HEK293 (cell line): ENCODE measurements at regions not wholly inside any gene's neighbourhood (a gene's known extent, or its start where the extent isn't known, plus 50 kb on each side); places are given as distances from the start of the nearest gene placed in this dataset.

ENCODE experiments used
- CTCF ChIA-PET: fragments of 350-600 bp; formaldehyde crosslinking; extraction: SDS; loops from one replicate; lab custom pipeline; 2021; ENCODE audit warnings: antibody characterized with exemption; lab: Yijun Ruan, JAX
- POLR2A ChIA-PET: fragments of 300-600 bp; formaldehyde crosslinking; extraction: SDS; loops from one replicate; lab custom pipeline; 2020; ENCODE audit warnings: antibody characterized with exemption, inconsistent platforms; lab: Yijun Ruan, JAX
- H3K27ac ChIP-seq: fragments of 200-500 bp; sonication (Bioruptor generic); 2 replicates; pipeline ENCODE4 v1.5.1; 2014; ENCODE audit warnings: low read depth, low read length, control low read depth, inconsistent platforms; ENCODE audit errors: extremely low read depth
- H3K36me3 ChIP-seq, 2 experiments: fragments of 200-500 bp in 1 of 2; sonication (Bioruptor generic) in 1 of 2; 1 replicate in 1 of 2; 2 replicates in 1 of 2; pipeline ENCODE4 v1.5.1; 2014 to 2017; ENCODE audit warnings: inconsistent platforms in 2 of 2, low read length in 2 of 2; ENCODE audit not compliant: control insufficient read depth in 2 of 2, insufficient read depth in 1 of 2
- H3K4me1 ChIP-seq: fragments of 200-500 bp; sonication (Bioruptor generic); 2 replicates; pipeline ENCODE4 v1.5.1; 2014; ENCODE audit warnings: mild to moderate bottlenecking, low read length, inconsistent platforms; ENCODE audit not compliant: control insufficient read depth, insufficient read depth
- H3K4me3 ChIP-seq: 2 replicates; pipeline ENCODE4 v1.5.1; 2011; ENCODE audit warnings: low read depth, mild to moderate bottlenecking, control low read depth, low read length, moderate library complexity
- H3K9me3 ChIP-seq: fragments of 200-500 bp; sonication (Bioruptor generic); 2 replicates; pipeline ENCODE4 v1.5.1; 2014; ENCODE audit warnings: low read depth, low read length, inconsistent platforms; ENCODE audit not compliant: control insufficient read depth, insufficient read depth
- HOXA7 ChIP-seq: sonication (generic); formaldehyde crosslinking; IDR thresholded peaks from 2 replicates; pipeline ENCODE4 v1.8.1; 2022; ENCODE audit warnings: missing genetic modification reagents, borderline replicate concordance
- PRDM1 ChIP-seq: fragments of 450-650 bp; formaldehyde crosslinking; IDR thresholded peaks from 2 replicates; pipeline ENCODE4; 2016; ENCODE audit warnings: missing biosample characterization, missing genetic modification characterization
- SP7 ChIP-seq: fragments of 450-650 bp; formaldehyde crosslinking; IDR thresholded peaks from 2 replicates; pipeline ENCODE4 v1.5.1; 2016; ENCODE audit warnings: missing biosample characterization, missing genetic modification characterization
- YY1 ChIP-seq: fragments of 450-650 bp; formaldehyde crosslinking; IDR thresholded peaks from 2 replicates; pipeline ENCODE4 v1.5.1; 2018; ENCODE audit warnings: missing biosample characterization, missing genetic modification characterization
- ZBTB20 ChIP-seq: fragments of 450-650 bp; formaldehyde crosslinking; IDR thresholded peaks from 2 replicates; pipeline ENCODE4 v1.5.1; 2016; ENCODE audit warnings: missing biosample characterization, missing genetic modification characterization
- ZNF114 ChIP-seq: fragments of 450-650 bp; formaldehyde crosslinking; IDR thresholded peaks from 2 replicates; pipeline ENCODE4 v1.5.0; 2017; ENCODE audit warnings: missing biosample characterization, missing genetic modification characterization
- ZNF138 ChIP-seq: fragments of 450-650 bp; formaldehyde crosslinking; IDR thresholded peaks from 2 replicates; pipeline ENCODE4 v1.5.1; 2016; ENCODE audit warnings: missing biosample characterization, missing genetic modification characterization, borderline replicate concordance
- ZNF146 ChIP-seq: fragments of 450-650 bp; formaldehyde crosslinking; IDR thresholded peaks from 2 replicates; pipeline ENCODE4 v1.5.1; 2016; ENCODE audit warnings: missing biosample characterization, missing genetic modification characterization
- ZNF302 ChIP-seq: fragments of 450-650 bp; formaldehyde crosslinking; IDR thresholded peaks from 2 replicates; pipeline ENCODE4 v1.5.1; 2016; ENCODE audit warnings: missing biosample characterization, missing genetic modification characterization, low read depth
- ZNF324 ChIP-seq: fragments of 450-650 bp; formaldehyde crosslinking; IDR thresholded peaks from 2 replicates; pipeline ENCODE4 v1.5.1; 2016; ENCODE audit warnings: missing biosample characterization, missing genetic modification characterization
- ZNF37A ChIP-seq: fragments of 450-650 bp; IDR thresholded peaks from 2 replicates; pipeline ENCODE4 v1.5.1; 2018; ENCODE audit warnings: missing biosample characterization, missing genetic modification characterization
- ZNF394 ChIP-seq: fragments of 450-650 bp; formaldehyde crosslinking; IDR thresholded peaks from 2 replicates; pipeline ENCODE4 v1.5.1; 2016; ENCODE audit warnings: missing biosample characterization, missing genetic modification characterization, mild to moderate bottlenecking, moderate library complexity, borderline replicate concordance
- ZNF561 ChIP-seq: fragments of 450-650 bp; IDR thresholded peaks from 2 replicates; pipeline ENCODE4 v1.5.1; 2018; ENCODE audit warnings: missing biosample characterization, missing genetic modification characterization, borderline replicate concordance
- ZNF624 ChIP-seq: fragments of 450-650 bp; formaldehyde crosslinking; IDR thresholded peaks from 2 replicates; pipeline ENCODE4 v1.5.1; 2017; ENCODE audit warnings: missing biosample characterization, missing genetic modification characterization
- ZNF677 ChIP-seq: fragments of 450-650 bp; IDR thresholded peaks from 2 replicates; pipeline ENCODE4 v1.5.0; 2018; ENCODE audit warnings: missing biosample characterization, mild to moderate bottlenecking, missing genetic modification characterization, moderate library complexity
- ZNF701 ChIP-seq: fragments of 450-650 bp; formaldehyde crosslinking; IDR thresholded peaks from 2 replicates; pipeline ENCODE4 v1.5.1; 2016; ENCODE audit warnings: missing biosample characterization, missing genetic modification characterization
- ZNF776 ChIP-seq: fragments of 450-650 bp; formaldehyde crosslinking; IDR thresholded peaks from 2 replicates; pipeline ENCODE4 v1.5.0; 2017; ENCODE audit warnings: missing biosample characterization, missing genetic modification characterization, borderline replicate concordance
- ZNF843 ChIP-seq: fragments of 450-650 bp; formaldehyde crosslinking; IDR thresholded peaks from 2 replicates; pipeline ENCODE4 v1.5.1; 2016; ENCODE audit warnings: missing biosample characterization, missing genetic modification characterization
- ZSCAN30 ChIP-seq: fragments of 450-650 bp; IDR thresholded peaks from 2 replicates; pipeline ENCODE4 v1.5.1; 2018; ENCODE audit warnings: missing biosample characterization, mild to moderate bottlenecking, missing genetic modification characterization, moderate library complexity
- TF ChIP-seq, protein P1 (sequence below): fragments of 450-650 bp; formaldehyde crosslinking; optimal IDR thresholded peaks from 2 replicates; pipeline ENCODE3; 2016; ENCODE audit warnings: missing biosample characterization, mild to moderate bottlenecking, missing genetic modification characterization
- TF ChIP-seq, protein P2 (sequence below): fragments of 450-650 bp; formaldehyde crosslinking; conservative IDR thresholded peaks from 2 replicates; pipeline ENCODE4 v1.5.1; 2016; ENCODE audit warnings: low read depth, missing biosample characterization, missing genetic modification characterization
- TF ChIP-seq, protein P3 (sequence below): fragments of 450-650 bp; formaldehyde crosslinking; IDR thresholded peaks from 2 replicates; pipeline ENCODE4 v1.5.1; 2016; ENCODE audit warnings: missing biosample characterization, missing genetic modification characterization
- TF ChIP-seq, protein P4 (sequence below): fragments of 450-650 bp; formaldehyde crosslinking; IDR thresholded peaks from 2 replicates; pipeline ENCODE4 v1.5.1; 2017; ENCODE audit warnings: missing biosample characterization, missing genetic modification characterization

DNA sequence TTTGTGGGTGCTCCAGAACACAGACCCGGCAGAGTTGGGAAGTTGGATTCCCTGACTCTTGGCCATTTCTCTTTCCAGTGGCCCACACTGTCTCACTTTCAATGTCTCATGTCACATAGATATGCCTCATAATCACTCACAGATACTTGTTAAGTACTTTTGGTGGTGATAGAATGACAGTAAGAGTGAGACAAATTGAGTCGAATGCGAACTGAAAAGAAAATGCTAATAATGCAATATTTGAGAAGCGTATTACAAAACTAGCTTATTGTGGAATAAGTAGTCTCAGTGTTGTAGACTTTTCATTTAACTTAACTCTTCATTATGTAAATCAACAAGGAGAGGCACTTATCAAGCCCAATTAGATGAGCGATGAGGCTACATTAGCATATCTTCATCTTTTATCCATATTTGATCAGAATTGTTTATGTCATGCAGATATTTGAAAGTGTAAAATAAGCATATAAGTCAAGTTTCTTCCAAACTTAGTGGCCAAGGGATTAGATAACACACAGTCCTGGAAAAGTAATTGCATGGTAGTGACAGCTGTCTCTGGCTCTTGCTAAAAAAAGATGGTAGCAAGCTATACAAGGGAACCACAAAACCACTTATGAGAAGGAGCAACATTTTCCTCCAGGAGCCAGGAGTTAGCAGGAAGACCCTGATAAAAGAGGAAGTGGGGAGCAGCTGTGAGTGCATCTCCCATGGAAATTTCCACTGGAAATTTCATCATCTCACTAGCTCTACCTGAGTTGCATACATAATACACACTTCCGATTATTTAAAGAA, 243.6 kb downstream of the ARRDC4 start:
- POLR2A ChIA-PET = no interaction called here
- no peaks in the 10 kb centered on the region; the same call in 1 of the 2 replicates for H3K9me3 ChIP-seq
- CTCF ChIA-PET = interaction anchor here (0.6 to 1.9 kb wide), 3 partner anchors 9 to 305 kb away, joined by 3 to 5 read pairs (median 5); no protein-coding TSS in a partner anchor
- H3K4me1 ChIP-seq = 0 out of 2 replicates have a peak, but pooled peaks cover 4% of the 10 kb centered on the region
- no peak overlapping the region for H3K4me3 ChIP-seq
- TF ChIP-seq ZNF114 (no peak), ZNF324 (tag by site-specific recombination) (no peak), ZNF843 (tag by site-specific recombination) (no peak), ZNF624 (tag by site-specific recombination) (no peak), PRDM1 (tag by site-specific recombination) (no peak), ZNF37A (no peak), ZBTB20 (no peak), ZNF561 (tag by site-specific recombination) (no peak), YY1 (tag by site-specific recombination) (no peak), HOXA7 (CRISPR knock-in tag) (no peak), ZNF677 (no peak)
- TF ChIP-seq, protein P1, sequence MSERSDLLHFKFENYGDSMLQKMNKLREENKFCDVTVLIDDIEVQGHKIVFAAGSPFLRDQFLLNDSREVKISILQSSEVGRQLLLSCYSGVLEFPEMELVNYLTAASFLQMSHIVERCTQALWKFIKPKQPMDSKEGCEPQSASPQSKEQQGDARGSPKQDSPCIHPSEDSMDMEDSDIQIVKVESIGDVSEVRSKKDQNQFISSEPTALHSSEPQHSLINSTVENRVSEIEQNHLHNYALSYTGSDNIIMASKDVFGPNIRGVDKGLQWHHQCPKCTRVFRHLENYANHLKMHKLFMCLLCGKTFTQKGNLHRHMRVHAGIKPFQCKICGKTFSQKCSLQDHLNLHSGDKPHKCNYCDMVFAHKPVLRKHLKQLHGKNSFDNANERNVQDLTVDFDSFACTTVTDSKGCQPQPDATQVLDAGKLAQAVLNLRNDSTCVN (tag by site-specific recombination) = no peak
- TF ChIP-seq, all 188 proteins: peak for 0
- no peaks in the 10 kb centered on the region for H3K36me3 ChIP-seq
- H3K27ac ChIP-seq = no peak overlapping the region

DNA sequence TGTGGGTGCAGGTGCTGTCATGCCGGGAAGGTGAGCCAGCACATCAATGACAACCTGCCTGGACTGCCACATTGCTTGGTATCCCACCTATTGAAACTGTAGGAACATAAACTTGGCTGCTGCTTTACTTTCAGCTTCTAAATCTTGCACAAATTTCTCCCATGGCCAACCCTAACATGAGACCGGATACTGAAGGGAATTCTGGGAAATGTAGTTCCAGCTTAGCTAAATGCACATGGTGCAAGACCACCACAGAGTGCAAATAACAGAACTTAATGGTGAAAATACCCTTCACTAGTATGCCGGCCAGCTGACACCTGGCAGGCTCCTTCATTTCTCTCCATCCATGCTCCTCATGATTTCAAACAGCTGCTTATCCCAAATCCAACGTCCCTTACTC, 247.4 kb downstream of the ARRDC4 start:
- H3K36me3 ChIP-seq = no peaks in the 10 kb centered on the region
- H3K4me1 ChIP-seq = no peaks in the 10 kb centered on the region
- CTCF ChIA-PET = interaction anchor here (0.6 kb wide), 2 partner anchors 30 to 145 kb away, joined by 3 read pairs; no protein-coding TSS in a partner anchor
- TF ChIP-seq ZNF701 (no peak), ZNF776 (no peak), ZNF138 (tag by site-specific recombination) (no peak), ZNF394 (no peak), ZSCAN30 (tag by site-specific recombination) (no peak), SP7 (tag by site-specific recombination) (no peak), ZNF146 (tag by site-specific recombination) (no peak), ZNF302 (tag by site-specific recombination) (no peak)
- TF ChIP-seq, protein P2, sequence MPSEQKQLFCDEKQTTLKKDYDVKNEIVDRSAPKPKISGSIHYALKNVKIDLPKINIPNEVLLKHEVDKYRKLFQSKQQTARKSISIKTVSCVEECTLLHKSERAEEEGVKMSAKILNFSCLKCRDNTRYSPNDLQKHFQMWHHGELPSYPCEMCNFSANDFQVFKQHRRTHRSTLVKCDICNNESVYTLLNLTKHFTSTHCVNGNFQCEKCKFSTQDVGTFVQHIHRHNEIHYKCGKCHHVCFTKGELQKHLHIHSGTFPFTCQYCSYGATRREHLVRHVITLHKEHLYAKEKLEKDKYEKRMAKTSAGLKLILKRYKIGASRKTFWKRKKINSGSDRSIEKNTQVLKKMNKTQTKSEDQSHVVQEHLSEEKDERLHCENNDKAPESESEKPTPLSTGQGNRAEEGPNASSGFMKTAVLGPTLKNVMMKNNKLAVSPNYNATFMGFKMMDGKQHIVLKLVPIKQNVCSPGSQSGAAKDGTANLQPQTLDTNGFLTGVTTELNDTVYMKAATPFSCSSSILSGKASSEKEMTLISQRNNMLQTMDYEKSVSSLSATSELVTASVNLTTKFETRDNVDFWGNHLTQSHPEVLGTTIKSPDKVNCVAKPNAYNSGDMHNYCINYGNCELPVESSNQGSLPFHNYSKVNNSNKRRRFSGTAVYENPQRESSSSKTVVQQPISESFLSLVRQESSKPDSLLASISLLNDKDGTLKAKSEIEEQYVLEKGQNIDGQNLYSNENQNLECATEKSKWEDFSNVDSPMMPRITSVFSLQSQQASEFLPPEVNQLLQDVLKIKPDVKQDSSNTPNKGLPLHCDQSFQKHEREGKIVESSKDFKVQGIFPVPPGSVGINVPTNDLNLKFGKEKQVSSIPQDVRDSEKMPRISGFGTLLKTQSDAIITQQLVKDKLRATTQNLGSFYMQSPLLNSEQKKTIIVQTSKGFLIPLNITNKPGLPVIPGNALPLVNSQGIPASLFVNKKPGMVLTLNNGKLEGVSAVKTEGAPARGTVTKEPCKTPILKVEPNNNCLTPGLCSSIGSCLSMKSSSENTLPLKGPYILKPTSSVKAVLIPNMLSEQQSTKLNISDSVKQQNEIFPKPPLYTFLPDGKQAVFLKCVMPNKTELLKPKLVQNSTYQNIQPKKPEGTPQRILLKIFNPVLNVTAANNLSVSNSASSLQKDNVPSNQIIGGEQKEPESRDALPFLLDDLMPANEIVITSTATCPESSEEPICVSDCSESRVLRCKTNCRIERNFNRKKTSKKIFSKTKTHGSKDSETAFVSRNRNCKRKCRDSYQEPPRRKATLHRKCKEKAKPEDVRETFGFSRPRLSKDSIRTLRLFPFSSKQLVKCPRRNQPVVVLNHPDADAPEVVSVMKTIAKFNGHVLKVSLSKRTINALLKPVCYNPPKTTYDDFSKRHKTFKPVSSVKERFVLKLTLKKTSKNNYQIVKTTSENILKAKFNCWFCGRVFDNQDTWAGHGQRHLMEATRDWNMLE (tag by site-specific recombination) = no peak
- TF ChIP-seq, protein P3, sequence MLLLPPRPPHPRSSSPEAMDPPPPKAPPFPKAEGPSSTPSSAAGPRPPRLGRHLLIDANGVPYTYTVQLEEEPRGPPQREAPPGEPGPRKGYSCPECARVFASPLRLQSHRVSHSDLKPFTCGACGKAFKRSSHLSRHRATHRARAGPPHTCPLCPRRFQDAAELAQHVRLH (tag by site-specific recombination) = no peak
- TF ChIP-seq, protein P4, sequence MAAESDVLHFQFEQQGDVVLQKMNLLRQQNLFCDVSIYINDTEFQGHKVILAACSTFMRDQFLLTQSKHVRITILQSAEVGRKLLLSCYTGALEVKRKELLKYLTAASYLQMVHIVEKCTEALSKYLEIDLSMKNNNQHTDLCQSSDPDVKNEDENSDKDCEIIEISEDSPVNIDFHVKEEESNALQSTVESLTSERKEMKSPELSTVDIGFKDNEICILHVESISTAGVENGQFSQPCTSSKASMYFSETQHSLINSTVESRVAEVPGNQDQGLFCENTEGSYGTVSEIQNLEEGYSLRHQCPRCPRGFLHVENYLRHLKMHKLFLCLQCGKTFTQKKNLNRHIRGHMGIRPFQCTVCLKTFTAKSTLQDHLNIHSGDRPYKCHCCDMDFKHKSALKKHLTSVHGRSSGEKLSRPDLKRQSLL (tag by site-specific recombination) = no peak
- POLR2A ChIA-PET = no interaction called here
- H3K4me3 ChIP-seq = no peak overlapping the region
- H3K27ac ChIP-seq = no peak overlapping the region
- H3K9me3 ChIP-seq = no peaks in the 10 kb centered on the region; the same call in 1 of the 2 replicates
